Bronchial epithelial cell (primary cell): ENCODE measurements at regions not wholly inside any gene's neighbourhood (a gene's known extent, or its start where the extent isn't known, plus 50 kb on each side); places are given as distances from the start of the nearest gene placed in this dataset.
A peak's percentile ranks its signal among the peaks of the same experiment; 100 is the strongest.

Experiments
- DNase-seq: peaks from one replicate; pipeline ENCODE4 v3.0.0-alpha.2; 2010; ENCODE audit warnings: low read depth
- FAIRE-seq: peaks from 2 replicates; lab custom pipeline; 2011; peaks lifted over from hg19 to GRCh38; lab: Jason Lieb, UNC
- H3K27me3 ChIP-seq: 2 replicates; pipeline ENCODE4 v1.5.1; 2011; ENCODE audit warnings: low read length; ENCODE audit not compliant: control insufficient read depth, insufficient read depth
- H3K36me3 ChIP-seq: 2 replicates; pipeline ENCODE4 v1.5.1; 2011; ENCODE audit warnings: low read length; ENCODE audit not compliant: control insufficient read depth, insufficient read depth
- H3K4me3 ChIP-seq: 2 replicates; pipeline ENCODE4 v1.5.1; 2011; ENCODE audit warnings: mild to moderate bottlenecking, low read depth, low read length, control low read depth
- TF ChIP-seq, protein P1 (sequence below): IDR thresholded peaks from 2 replicates; pipeline ENCODE4 v1.5.1; 2011; ENCODE audit warnings: mild to moderate bottlenecking, moderate library complexity, low read length, control low read depth, inconsistent platforms; ENCODE audit not compliant: insufficient read depth, severe bottlenecking

GRCh38 chr19:30824809-30825208, 452.6 kb downstream of the ZNF536 start:
- TF ChIP-seq, protein P1, sequence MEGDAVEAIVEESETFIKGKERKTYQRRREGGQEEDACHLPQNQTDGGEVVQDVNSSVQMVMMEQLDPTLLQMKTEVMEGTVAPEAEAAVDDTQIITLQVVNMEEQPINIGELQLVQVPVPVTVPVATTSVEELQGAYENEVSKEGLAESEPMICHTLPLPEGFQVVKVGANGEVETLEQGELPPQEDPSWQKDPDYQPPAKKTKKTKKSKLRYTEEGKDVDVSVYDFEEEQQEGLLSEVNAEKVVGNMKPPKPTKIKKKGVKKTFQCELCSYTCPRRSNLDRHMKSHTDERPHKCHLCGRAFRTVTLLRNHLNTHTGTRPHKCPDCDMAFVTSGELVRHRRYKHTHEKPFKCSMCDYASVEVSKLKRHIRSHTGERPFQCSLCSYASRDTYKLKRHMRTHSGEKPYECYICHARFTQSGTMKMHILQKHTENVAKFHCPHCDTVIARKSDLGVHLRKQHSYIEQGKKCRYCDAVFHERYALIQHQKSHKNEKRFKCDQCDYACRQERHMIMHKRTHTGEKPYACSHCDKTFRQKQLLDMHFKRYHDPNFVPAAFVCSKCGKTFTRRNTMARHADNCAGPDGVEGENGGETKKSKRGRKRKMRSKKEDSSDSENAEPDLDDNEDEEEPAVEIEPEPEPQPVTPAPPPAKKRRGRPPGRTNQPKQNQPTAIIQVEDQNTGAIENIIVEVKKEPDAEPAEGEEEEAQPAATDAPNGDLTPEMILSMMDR, result no peak
- Histone ChIP-seq H3K4me3 (no peak overlapping the region), H3K36me3 (no peaks in the 10 kb centered on the region), H3K27me3 (no peaks in the 10 kb centered on the region)
- FAIRE-seq (peak; percentile 47), DNase-seq (no peak)

GRCh38 chr19:30817965-30818567, 445.9 kb downstream of the ZNF536 start:
- DNase-seq (no peak), FAIRE-seq (no peak)

GRCh38 chr19:30817197-30817596, 445.0 kb downstream of the ZNF536 start:
- FAIRE-seq (no peak), DNase-seq (no peak)
- Histone ChIP-seq H3K4me3 (no peak overlapping the region), H3K27me3 (no peaks in the 10 kb centered on the region), H3K36me3 (no peaks in the 10 kb centered on the region)
- TF ChIP-seq, protein P1, result no peak

More at GRCh38 chr19:30817965-30818567, 445.9 kb downstream of the ZNF536 start:
- no peak overlapping the region for H3K4me3 ChIP-seq
- TF ChIP-seq, protein P1, result no peak
- no peaks in the 10 kb centered on the region for H3K27me3 ChIP-seq
- no peaks in the 10 kb centered on the region for H3K36me3 ChIP-seq

DNA sequence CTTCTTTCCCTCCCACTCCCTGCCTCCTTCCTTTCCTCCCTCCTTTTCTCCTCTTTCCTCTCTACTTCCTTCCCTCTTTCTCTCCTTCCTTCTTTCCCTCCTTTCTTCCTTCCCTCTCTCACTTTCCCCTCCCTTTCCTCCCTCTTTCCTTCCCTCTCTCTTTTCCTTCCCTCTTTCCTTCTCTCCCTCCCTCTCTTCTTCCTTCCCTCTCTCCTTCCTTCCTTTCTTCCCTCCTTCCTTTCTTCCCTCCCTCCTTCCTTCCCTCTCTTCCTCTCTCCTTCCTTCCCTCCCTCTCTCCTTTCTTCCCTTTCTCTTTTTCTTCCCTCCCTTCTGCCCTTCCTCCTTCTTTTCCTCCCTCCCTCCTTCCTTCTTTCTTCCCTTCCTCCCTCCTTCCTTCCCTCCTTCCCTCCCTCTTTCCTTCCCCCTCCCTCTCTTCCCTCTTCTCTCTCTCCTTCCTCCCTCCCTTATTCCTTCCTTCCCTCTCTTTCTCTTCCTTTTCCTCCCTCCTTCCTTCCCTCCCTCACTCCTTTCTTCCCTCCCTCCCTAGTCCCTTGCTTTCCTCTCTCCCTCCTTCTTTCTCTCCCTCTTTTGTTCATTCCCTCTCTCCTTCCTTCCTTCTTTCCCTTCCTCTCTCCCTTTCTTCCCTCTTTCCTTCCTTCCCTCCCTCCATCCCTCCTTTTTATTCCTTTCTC, 443.9 kb downstream of the ZNF536 start:
- FAIRE-seq (no peak), DNase-seq (no peak)
- H3K4me3 ChIP-seq, result no peak overlapping the region
- no peaks in the 10 kb centered on the region for H3K27me3 ChIP-seq
- TF ChIP-seq, protein P1, result no peak
- no peaks in the 10 kb centered on the region for H3K36me3 ChIP-seq

GRCh38 chr19:30812099-30812678, 440.0 kb downstream of the ZNF536 start:
- no peaks in the 10 kb centered on the region for H3K27me3 ChIP-seq
- TF ChIP-seq, protein P1, result no peak
- no peak overlapping the region for H3K4me3 ChIP-seq
- DNase-seq, result no peak
- no peaks in the 10 kb centered on the region for H3K36me3 ChIP-seq
- no peak for FAIRE-seq
